ENCODE measurements at regions not wholly inside any gene's neighbourhood (a gene's known extent, or its start where the extent isn't known, plus 50 kb on each side); places are given as distances from the start of the nearest gene placed in this dataset.

DNA sequence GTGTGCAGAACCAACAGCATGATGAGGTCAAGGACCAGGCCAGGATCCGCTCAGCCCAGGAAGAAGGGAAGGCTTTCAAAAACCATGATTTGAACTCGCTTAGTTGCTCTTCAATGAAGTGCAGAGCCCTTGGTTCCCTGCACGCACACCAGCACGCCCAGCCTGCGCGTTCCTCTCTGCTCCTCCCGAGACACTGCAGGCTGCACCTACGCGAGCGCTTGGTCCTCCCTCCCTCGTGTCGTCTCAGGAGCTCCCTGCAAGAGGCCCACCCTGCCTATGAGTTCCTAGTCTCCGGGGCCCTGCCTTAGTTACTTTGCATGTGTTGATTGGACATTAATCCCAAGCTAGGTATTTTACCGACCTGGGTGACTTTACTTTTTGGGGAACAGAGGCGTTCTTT lies 132.9 kb upstream of the TNRC6C start:
- WGBS, 2 donors: 74 to 87% methylated on average over 15 of the region's 15 CpGs
- no peaks in the 10 kb centered on the region for H3K27me3 ChIP-seq
- no peak for DNase-seq
- H3K9me3 ChIP-seq: no peaks in the 10 kb centered on the region
- no peak overlapping the region for H3K4me3 ChIP-seq
- no peak overlapping the region for H3K27ac ChIP-seq
- no peak for ATAC-seq (ENCODE audit: low FRiP score in 2 of 2)
- H3K4me1 ChIP-seq: peaks cover 0 to 4% (median 3%) of the 10 kb centered on the region in 4 donors
- TF ChIP-seq EP300 (IDR thresholded peaks at IDR 0.05) (no peak), POLR2AphosphoS5 (IDR thresholded peaks at IDR 0.05) (no peak), POLR2A (IDR thresholded peaks at IDR 0.05) (no peak)
- TF ChIP-seq, protein P1, sequence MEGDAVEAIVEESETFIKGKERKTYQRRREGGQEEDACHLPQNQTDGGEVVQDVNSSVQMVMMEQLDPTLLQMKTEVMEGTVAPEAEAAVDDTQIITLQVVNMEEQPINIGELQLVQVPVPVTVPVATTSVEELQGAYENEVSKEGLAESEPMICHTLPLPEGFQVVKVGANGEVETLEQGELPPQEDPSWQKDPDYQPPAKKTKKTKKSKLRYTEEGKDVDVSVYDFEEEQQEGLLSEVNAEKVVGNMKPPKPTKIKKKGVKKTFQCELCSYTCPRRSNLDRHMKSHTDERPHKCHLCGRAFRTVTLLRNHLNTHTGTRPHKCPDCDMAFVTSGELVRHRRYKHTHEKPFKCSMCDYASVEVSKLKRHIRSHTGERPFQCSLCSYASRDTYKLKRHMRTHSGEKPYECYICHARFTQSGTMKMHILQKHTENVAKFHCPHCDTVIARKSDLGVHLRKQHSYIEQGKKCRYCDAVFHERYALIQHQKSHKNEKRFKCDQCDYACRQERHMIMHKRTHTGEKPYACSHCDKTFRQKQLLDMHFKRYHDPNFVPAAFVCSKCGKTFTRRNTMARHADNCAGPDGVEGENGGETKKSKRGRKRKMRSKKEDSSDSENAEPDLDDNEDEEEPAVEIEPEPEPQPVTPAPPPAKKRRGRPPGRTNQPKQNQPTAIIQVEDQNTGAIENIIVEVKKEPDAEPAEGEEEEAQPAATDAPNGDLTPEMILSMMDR (IDR thresholded peaks at IDR 0.05): no peak
- H3K36me3 ChIP-seq: no peaks in the 10 kb centered on the region

DNA sequence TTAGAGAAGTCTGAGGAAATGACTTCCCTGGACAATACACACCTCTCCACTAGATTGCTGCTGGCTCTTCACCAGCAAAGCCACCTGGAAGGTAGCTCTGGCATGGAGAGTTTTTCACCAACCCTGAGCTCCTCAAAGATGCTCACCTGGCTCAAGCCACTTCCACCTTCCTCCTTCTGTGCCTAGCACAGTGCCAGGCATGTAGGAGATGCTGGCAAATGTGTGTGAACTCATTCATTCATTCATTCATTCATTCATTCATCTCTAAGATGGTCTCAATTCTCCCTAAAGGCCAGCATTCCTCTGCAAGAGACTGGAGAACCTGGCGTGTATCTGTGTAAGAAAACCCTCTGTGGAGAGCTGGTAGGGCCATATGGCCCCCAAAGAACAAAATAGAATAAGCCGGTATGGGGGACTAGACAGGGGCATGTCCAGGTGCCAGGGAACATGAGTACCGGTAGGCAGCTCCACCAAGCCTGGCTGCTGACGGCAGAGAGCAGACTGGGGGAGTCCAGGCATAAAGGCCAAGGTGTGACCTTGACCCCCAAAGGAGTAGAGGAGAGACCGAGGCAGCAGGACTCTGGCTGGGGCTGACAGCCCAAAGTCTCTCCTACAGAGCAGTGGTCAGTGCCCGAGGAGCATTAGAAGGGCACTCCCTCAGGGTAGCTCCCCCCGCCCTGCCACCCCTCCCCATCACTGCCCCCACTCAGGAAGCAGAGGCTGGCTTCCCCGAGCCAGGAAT lies 132.2 kb upstream of the TNRC6C start:
- ATAC-seq (ENCODE audit: low FRiP score in 2 of 2) (no peak), DNase-seq (no peak)
- Histone ChIP-seq H3K27ac (no peak overlapping the region), H3K4me1 (peaks cover 0 to 10% (median 5%) of the 10 kb centered on the region in 4 donors), H3K36me3 (no peaks in the 10 kb centered on the region), H3K4me3 (no peak overlapping the region), H3K9me3 (no peaks in the 10 kb centered on the region), H3K27me3 (no peaks in the 10 kb centered on the region)
- TF ChIP-seq POLR2A (IDR thresholded peaks at IDR 0.05) (no peak), POLR2AphosphoS5 (IDR thresholded peaks at IDR 0.05) (no peak), EP300 (IDR thresholded peaks at IDR 0.05) (no peak)
- TF ChIP-seq, protein P1 (IDR thresholded peaks at IDR 0.05): no peak
- 81 to 84% methylated on average over 5 to 8 of the region's 8 CpGs for WGBS, 2 donors

DNA sequence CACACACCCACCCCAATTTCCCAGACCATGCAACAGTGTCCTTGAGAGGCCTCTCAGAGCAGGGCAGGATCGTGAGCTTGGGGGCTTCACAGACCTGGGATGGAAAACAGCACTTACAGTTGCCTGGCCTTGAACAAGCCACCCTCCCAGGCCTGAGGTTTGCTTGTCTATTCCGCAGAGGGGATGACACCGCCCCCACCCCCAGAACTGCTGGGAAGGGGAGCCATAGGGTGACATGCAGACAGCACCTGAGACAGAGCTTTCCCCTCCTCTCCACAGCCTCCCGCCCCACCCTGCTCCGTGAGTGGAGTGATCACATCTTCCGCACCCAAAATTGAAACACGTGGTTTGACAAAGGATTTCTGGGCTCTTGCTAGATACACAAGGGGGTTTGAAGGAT lies 131.5 kb upstream of the TNRC6C start:
- no peak for DNase-seq
- no peak overlapping the region for H3K4me3 ChIP-seq
- H3K9me3 ChIP-seq: no peaks in the 10 kb centered on the region
- no peak overlapping the region for H3K27ac ChIP-seq
- H3K27me3 ChIP-seq: no peaks in the 10 kb centered on the region
- ATAC-seq (ENCODE audit: low FRiP score in 2 of 2): no peak
- 71 to 76% methylated on average over 6 to 7 of the region's 7 CpGs for WGBS, 2 donors
- no peaks in the 10 kb centered on the region for H3K36me3 ChIP-seq
- peaks cover 0 to 10% (median 5%) of the 10 kb centered on the region in 4 donors for H3K4me1 ChIP-seq
- TF ChIP-seq, protein P1 (IDR thresholded peaks at IDR 0.05): no peak
- TF ChIP-seq EP300 (IDR thresholded peaks at IDR 0.05) (no peak), POLR2A (IDR thresholded peaks at IDR 0.05) (no peak), POLR2AphosphoS5 (IDR thresholded peaks at IDR 0.05) (no peak)

DNA sequence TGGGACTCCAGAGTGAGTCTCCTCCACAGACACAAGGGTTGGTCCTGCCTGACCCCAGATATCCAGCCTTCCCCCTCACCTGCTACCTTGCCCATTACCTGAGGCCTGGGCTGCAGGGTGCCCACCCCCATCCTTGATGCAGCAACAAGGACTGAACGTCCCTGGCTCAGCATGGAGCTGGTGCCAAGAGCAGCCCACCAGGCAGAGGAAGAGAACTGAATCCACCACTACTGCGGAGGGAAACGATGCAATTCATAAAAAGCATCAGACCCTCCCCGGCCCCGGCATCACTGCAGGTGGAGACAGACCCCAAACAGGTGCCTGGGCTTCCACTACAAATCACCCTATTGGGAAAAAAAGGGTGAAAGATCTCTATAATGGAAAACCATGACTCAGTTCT lies 131.0 kb upstream of the TNRC6C start:
- no peak for TF ChIP-seq POLR2AphosphoS5 (IDR thresholded peaks at IDR 0.05)
- no peak for DNase-seq
- Histone ChIP-seq H3K27ac (no peak overlapping the region), H3K36me3 (no peaks in the 10 kb centered on the region), H3K9me3 (no peaks in the 10 kb centered on the region), H3K27me3 (no peaks in the 10 kb centered on the region), H3K4me3 (no peak overlapping the region), H3K4me1 (peaks cover 0 to 10% (median 5%) of the 10 kb centered on the region in 4 donors)
- WGBS, 2 donors: 79 to 96% methylated on average over 5 of the region's 5 CpGs
- no peak for ATAC-seq (ENCODE audit: low FRiP score in 2 of 2)

DNA sequence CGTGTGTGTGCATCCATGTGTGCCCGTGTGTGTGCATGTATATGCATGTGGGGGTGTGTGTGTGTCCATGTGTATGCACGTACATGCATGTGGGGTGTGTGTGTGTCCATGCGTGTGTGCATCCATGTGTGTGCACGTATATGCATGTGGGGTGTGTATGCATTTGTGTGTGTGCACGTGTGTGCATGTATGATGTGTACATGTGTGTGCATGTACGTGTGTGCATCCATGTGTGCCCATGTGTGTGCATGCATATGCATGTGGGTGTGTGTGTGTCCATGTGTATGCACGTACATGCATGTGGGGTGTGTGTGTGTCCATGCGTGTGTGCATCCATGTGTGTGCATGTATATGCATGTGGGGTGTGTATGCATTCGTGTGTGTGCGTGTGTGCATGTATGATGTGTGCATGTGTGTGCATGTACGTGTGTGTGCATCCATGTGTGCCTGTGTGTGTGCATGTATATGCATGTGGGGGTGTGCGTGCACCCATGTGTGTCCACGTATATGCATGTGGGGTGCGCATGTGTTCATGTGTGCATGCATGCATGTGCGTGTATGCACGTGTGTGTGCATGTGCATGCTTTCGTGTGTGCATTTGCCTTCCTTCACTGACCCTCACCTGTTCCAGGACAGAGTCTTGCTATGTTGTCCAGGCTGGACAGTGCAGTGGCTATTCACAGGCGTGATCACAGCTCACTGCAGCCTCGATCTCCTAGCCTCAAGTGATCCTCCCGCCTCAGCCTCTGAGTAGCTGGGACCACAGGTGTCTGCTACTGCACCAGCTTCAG lies 129.6 kb upstream of the TNRC6C start:
- ATAC-seq (ENCODE audit: low FRiP score in 2 of 2) (no peak), DNase-seq (no peak)
- Histone ChIP-seq H3K27me3 (no peaks in the 10 kb centered on the region), H3K36me3 (no peaks in the 10 kb centered on the region), H3K9me3 (no peaks in the 10 kb centered on the region), H3K27ac (no peak overlapping the region), H3K4me1 (peaks cover 0 to 10% (median 5%) of the 10 kb centered on the region in 4 donors), H3K4me3 (no peak overlapping the region)
- no peak for TF ChIP-seq POLR2A (IDR thresholded peaks at IDR 0.05)
- TF ChIP-seq EP300 (IDR thresholded peaks at IDR 0.05): no peak
- TF ChIP-seq POLR2AphosphoS5 (IDR thresholded peaks at IDR 0.05): no peak
- TF ChIP-seq, protein P1 (IDR thresholded peaks at IDR 0.05): no peak
- WGBS, 2 donors: 92 to 93% methylated on average over 21 of the region's 21 CpGs

Data from upper lobe of left lung (tissue), 6 donors.